GM10248 (cell line): ENCODE measurements at regions not wholly inside any gene's neighbourhood (a gene's known extent, or its start where the extent isn't known, plus 50 kb on each side); places are given as distances from the start of the nearest gene placed in this dataset.

Experiments
- CTCF ChIA-PET: fragments of 300-600 bp; sonication (Branson Sonifier 250); formaldehyde crosslinking; extraction: SDS; loops from one replicate; lab custom pipeline; 2021; ENCODE audit warnings: antibody characterized with exemption; lab: Yijun Ruan, JAX
- POLR2A ChIA-PET: fragments of 350-650 bp; sonication (Branson Sonifier 250); formaldehyde crosslinking; extraction: SDS; loops from one replicate; lab custom pipeline; 2020; ENCODE audit warnings: antibody characterized with exemption; lab: Yijun Ruan, JAX
- DNase-seq: peaks from one replicate; pipeline ENCODE4 v3.0.0; 2012; ENCODE audit errors: extremely low spot score
- TF ChIP-seq, protein P1 (sequence below): IDR thresholded peaks from 2 replicates; pipeline ENCODE4 v1.5.1; 2012; ENCODE audit warnings: mild to moderate bottlenecking, low read depth; ENCODE audit errors: extremely low read depth, missing control alignments, control extremely low read depth

GRCh38 chr9:23638837-23639426 lies 187.1 kb downstream of the ELAVL2 start:
- ChIA-PET POLR2A (no interaction called here), CTCF (interaction anchor here (1.2 kb wide), 1 partner anchor 14 kb away, joined by 3 read pairs; no protein-coding TSS in a partner anchor)
- no peak for DNase-seq
- TF ChIP-seq, protein P1, sequence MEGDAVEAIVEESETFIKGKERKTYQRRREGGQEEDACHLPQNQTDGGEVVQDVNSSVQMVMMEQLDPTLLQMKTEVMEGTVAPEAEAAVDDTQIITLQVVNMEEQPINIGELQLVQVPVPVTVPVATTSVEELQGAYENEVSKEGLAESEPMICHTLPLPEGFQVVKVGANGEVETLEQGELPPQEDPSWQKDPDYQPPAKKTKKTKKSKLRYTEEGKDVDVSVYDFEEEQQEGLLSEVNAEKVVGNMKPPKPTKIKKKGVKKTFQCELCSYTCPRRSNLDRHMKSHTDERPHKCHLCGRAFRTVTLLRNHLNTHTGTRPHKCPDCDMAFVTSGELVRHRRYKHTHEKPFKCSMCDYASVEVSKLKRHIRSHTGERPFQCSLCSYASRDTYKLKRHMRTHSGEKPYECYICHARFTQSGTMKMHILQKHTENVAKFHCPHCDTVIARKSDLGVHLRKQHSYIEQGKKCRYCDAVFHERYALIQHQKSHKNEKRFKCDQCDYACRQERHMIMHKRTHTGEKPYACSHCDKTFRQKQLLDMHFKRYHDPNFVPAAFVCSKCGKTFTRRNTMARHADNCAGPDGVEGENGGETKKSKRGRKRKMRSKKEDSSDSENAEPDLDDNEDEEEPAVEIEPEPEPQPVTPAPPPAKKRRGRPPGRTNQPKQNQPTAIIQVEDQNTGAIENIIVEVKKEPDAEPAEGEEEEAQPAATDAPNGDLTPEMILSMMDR = no peak
